ENCODE measurements at regions not wholly inside any gene's neighbourhood (a gene's known extent, or its start where the extent isn't known, plus 50 kb on each side); places are given as distances from the start of the nearest gene placed in this dataset.

DNA sequence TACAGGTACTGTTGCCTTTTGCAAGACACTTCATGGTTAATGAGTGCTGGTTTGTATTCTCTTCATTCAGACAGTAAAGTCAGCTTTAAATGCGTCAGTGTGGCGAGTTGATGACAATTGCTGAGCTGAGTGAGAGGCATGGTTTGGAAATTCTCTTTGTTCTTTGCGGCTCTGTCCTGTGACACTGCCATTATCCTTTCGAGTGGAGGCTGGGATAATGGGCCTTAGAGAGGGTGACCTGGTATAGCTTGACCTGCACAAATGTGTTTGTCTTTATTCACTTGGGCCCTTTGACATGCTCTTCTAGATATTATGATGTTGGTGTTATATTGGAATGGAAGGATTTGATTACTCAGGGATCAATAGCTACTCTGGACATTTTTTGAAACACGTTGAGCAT lies 208.5 kb upstream of the FAT1 start:
- TF ChIP-seq POLR2AphosphoS5 (IDR thresholded peaks at IDR 0.05; ENCODE audit: insufficient read depth in 1 of 2, low read depth in 1 of 2) (no peak), POLR2A (IDR thresholded peaks at IDR 0.05) (no peak), CTCF (IDR thresholded peaks at IDR 0.05) (no peak)
- peak overlapping the region; percentile 39 for H3K27ac ChIP-seq

GRCh38 chr4:186932631-186933187 lies 209.1 kb upstream of the FAT1 start:
- Histone ChIP-seq H3K27ac (peak overlapping the region; percentile 44), H3K36me3 (no peaks in the 10 kb centered on the region), H3K4me1 (peaks cover 34% of the 10 kb centered on the region), H3K4me3 (no peak overlapping the region), H3K9me3 (no peaks in the 10 kb centered on the region), H3K27me3 (no peaks in the 10 kb centered on the region)
- intact Hi-C loops (cut with DNase I): no loop called here
- no peak for DNase-seq (ENCODE audit: extremely low spot score in 2 of 2)
- no peak for TF ChIP-seq CTCF (IDR thresholded peaks at IDR 0.05)
- no peak for TF ChIP-seq POLR2AphosphoS5 (IDR thresholded peaks at IDR 0.05; ENCODE audit: insufficient read depth in 1 of 2, low read depth in 1 of 2)
- no peak for TF ChIP-seq POLR2A (IDR thresholded peaks at IDR 0.05)

More for the DNA sequence above, 208.5 kb upstream of the FAT1 start:
- H3K4me3 ChIP-seq: no peak overlapping the region
- no peak for DNase-seq (ENCODE audit: extremely low spot score in 2 of 2)
- H3K9me3 ChIP-seq: no peaks in the 10 kb centered on the region
- no peaks in the 10 kb centered on the region for H3K36me3 ChIP-seq
- peaks cover 33% of the 10 kb centered on the region for H3K4me1 ChIP-seq
- H3K27me3 ChIP-seq: no peaks in the 10 kb centered on the region
- intact Hi-C loops (cut with DNase I): no loop called here

DNA sequence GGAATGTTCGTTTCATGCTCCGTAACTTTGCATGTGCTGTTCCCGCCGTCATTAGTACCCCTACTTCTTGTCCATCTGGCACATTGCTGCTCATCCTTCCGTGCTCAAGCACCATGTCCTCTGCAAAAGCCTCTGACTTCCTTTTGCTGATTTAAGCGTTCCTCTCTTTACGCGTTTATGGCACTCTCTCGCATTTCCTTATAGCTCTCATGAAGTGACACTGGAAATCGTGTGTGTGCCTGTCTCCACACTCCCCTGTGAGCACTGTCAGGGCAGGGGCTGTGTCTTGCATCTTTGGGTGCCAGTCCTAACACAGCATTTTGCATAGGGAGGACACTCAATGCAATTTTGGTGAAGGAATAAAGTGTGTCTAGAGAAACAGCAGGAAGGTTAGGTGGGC lies 210.6 kb upstream of the FAT1 start:
- Histone ChIP-seq H3K27ac (no peak overlapping the region), H3K4me3 (no peak overlapping the region), H3K36me3 (no peaks in the 10 kb centered on the region), H3K27me3 (no peaks in the 10 kb centered on the region), H3K9me3 (no peaks in the 10 kb centered on the region), H3K4me1 (peaks cover 34% of the 10 kb centered on the region)
- DNase-seq (ENCODE audit: extremely low spot score in 2 of 2): no peak
- intact Hi-C loops (cut with DNase I): no loop called here
- TF ChIP-seq POLR2A (IDR thresholded peaks at IDR 0.05): no peak
- no peak for TF ChIP-seq POLR2AphosphoS5 (IDR thresholded peaks at IDR 0.05; ENCODE audit: insufficient read depth in 1 of 2, low read depth in 1 of 2)
- no peak for TF ChIP-seq CTCF (IDR thresholded peaks at IDR 0.05)

- Histone ChIP-seq H3K4me1 (peaks cover 34% of the 10 kb centered on the region), H3K4me3 (no peak overlapping the region), H3K27me3 (no peaks in the 10 kb centered on the region), H3K9me3 (no peaks in the 10 kb centered on the region), H3K36me3 (no peaks in the 10 kb centered on the region), H3K27ac (no peak overlapping the region)
- DNase-seq (ENCODE audit: extremely low spot score in 2 of 2): no peak
- TF ChIP-seq POLR2A (IDR thresholded peaks at IDR 0.05) (no peak), POLR2AphosphoS5 (IDR thresholded peaks at IDR 0.05; ENCODE audit: insufficient read depth in 1 of 2, low read depth in 1 of 2) (no peak), CTCF (IDR thresholded peaks at IDR 0.05) (no peak)
- intact Hi-C loops (cut with DNase I): no loop called here
These were observed 211.3 kb upstream of the FAT1 start for GRCh38 chr4:186934841-186935443.

DNA sequence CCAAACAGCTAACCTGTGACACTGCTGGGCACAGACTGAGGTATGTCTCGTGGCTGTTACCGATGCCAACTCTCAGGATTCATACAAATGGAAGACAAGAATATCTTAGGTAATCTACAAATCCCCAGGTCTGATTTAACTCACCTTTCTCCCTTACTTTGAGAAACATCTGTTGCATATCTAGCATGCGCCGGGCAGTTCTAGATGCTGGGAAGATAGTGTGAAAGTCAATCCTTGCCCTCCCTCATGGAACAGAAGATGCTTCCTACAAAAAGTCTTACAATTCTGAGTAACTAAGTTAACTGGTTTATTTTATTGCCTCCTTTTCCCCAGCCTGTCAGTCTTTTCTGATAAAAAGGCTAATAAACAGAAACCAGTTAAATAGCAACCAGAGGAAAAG lies 212.2 kb upstream of the FAT1 start:
- no peak for DNase-seq (ENCODE audit: extremely low spot score in 2 of 2)
- H3K27me3 ChIP-seq: no peaks in the 10 kb centered on the region
- H3K4me3 ChIP-seq: no peak overlapping the region
- no peaks in the 10 kb centered on the region for H3K36me3 ChIP-seq
- intact Hi-C loops (cut with DNase I): no loop called here
- peaks cover 34% of the 10 kb centered on the region for H3K4me1 ChIP-seq
- peak overlapping the region; percentile 13 for H3K27ac ChIP-seq
- TF ChIP-seq POLR2A (IDR thresholded peaks at IDR 0.05) (no peak), CTCF (IDR thresholded peaks at IDR 0.05) (no peak), POLR2AphosphoS5 (IDR thresholded peaks at IDR 0.05; ENCODE audit: insufficient read depth in 1 of 2, low read depth in 1 of 2) (no peak)
- H3K9me3 ChIP-seq: no peaks in the 10 kb centered on the region
